ENCODE measurements at regions not wholly inside any gene's neighbourhood (a gene's known extent, or its start where the extent isn't known, plus 50 kb on each side); places are given as distances from the start of the nearest gene placed in this dataset.

DNA sequence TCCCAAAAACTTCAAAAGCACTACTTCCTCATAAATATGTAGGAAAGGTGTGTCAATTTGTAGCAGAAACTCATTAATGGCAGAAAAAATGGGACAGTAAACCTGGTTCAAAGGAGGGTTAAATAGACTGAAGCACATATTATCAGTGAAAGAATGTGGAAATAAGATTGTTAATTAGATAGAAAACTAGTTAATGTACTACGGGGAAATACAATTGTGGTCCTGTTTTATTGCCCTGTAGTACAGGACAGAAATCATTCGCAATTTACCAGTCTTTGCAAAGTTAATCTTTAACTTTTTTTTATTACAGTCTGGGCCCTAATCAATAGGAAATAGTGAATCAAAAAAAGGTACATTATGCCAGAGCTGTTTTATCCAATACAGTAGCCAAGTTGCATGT is 82.0 kb upstream of the PAK5 start:
- DNase-seq (ENCODE audit: low spot score): peak; percentile 25

DNA sequence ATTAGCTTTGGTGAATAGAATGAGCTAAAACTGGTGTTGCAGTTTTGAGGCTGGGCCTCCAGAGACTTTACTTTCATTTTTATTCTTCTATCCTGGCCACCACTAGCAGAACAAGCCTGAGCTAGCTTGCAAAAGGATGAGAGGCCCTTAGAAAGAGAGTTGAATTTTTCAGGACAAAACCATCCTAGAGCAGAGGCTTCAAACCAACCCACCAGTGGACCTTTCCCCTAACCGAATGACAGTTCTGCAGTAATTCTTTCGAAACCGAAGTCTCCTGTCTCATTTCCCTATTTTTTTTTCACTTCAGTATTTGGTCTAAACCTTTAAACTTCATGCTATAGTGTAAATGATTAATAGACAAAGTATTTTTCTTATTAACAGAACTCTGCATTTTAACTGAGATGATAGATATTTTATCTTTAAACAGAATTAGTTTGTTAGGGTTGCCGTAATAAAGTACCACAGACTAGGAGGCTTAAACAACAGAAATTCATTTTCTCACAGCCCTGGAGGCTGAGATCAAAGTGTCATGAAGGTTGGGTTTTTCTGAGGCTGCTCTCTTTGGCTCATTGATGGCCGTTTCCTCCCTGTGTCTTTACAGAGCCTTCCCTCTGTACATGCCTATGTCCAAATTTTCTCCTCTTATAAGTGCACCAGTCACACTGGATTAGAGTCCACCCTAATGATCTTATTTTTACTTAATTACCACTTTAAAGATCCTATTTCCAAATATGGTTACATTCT is 80.6 kb upstream of the PAK5 start:
- DNase-seq (ENCODE audit: low spot score): no peak

DNA sequence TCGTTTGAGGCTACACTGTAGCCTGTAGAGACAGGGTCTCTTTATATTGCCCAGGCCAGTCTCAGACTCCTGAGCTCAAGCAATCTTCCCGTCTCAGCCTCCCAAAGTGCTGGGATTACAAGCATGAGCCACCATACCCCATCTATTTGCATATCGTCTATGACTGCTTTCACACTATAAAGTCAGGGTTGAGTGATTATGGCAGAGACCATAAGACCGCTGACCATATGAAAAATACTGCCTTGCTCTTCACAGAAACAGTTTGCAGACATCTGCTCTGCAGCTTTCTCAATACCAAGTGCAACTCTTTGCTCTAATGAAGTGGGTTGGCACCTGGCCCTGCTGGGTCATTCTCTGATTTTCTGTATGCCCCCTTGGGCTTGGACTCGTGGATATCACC is 79.5 kb upstream of the PAK5 start:
- DNase-seq (ENCODE audit: low spot score): no peak

DNA sequence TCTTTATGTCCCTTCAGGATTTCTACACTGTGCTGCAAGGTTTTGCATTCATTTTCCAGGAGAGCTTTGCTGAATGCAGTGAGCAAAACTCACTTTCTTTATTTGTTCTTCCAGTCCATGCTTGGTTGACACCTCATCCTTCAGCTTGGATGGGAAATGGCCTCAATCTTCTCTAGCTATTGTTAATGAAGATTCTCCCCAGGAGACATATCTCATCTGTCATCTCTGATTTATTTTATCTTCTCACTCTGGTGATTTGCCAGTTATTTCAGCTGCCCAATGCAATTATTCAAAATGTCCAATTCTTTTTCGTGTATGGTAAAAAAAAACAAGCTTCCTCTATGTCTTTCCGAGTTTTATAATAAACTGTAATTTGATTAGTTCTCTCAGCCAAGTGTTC is 77.9 kb upstream of the PAK5 start:
- no peak for DNase-seq (ENCODE audit: low spot score)

DNA sequence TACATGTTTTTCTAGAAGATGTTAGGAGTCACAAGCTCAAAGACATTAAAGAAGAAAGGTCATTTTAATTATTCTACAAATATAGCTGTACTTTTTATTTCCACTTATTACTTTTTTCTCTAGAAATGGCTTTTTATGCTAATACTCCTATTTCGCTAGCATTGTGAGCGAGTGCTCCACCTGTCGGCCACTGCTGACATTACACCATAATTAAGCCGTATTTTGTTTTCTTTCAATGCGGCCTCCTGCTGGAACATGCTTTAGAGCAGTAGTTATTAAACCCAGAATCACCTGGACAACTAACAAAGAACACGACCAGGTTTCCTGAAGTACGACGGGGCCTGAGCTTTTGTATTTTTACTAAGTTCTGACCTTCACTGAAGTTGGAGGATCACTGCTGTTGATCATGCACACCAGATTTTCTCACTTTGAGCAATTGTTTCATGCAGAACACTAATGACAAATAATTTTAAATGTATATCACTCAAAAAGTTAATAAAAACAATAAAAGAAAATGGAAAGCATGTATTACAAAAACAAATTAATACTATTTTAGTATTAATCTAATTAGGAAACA is 74.1 kb upstream of the PAK5 start:
- peak; percentile 72 for DNase-seq (ENCODE audit: low spot score)

DNA sequence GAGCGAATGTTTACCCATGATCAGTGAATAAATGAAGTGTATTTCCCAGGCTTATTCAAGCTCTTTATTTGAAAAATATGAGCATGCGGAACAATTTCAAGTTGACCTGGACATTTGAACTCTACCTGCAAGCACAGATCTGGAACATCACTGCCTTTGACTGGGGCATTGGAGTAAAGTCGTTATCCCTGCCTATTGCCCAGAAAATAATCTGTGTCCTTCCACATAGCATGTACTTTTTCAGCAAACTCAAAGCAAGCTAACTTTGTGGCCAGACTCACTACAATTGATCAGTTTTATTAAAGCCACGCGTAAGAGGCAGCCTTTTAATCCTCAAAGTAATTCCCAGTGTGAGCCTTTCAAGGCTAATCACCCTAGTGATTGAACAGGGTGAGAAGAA is 73.4 kb upstream of the PAK5 start:
- DNase-seq (ENCODE audit: low spot score): no peak

DNA sequence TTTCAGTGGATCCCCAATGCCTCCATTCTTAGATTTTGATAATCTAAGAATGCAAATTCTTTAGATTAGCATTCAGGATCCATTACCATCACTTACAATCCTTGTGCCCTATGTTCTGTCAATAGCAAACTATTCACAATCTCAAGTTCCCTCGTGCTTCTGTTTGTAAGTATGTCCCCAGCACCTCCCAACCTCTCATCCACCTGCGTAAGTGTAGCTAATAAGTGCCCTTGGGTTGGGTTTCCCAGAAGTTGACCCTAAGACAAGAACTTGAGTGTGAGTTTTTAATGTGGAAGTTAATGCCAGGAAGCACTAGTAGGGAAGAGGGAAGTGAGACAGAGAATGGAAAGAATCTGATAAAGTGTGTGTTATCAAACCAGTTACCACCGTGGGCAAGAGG is 72.6 kb upstream of the PAK5 start:
- no peak for DNase-seq (ENCODE audit: low spot score)

DNA sequence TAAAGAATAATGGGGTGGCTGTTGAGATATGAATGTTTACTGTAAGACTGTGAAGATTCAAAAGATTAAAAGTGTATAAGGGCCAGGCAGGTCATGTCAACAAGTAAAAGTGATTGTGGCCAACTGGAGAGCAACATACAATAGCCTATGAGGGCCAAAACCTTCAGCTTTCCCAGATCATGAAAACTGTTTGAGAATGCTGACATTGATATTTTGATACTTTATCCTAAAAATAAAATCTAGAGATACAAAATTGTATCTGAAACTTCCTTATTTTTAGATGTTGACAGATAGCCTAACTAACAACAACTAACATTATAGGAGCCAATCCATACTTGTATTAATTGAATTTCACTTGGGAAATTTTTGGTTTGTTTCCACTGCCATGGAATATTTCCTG is 70.3 kb upstream of the PAK5 start:
- DNase-seq (ENCODE audit: low spot score): no peak

DNA sequence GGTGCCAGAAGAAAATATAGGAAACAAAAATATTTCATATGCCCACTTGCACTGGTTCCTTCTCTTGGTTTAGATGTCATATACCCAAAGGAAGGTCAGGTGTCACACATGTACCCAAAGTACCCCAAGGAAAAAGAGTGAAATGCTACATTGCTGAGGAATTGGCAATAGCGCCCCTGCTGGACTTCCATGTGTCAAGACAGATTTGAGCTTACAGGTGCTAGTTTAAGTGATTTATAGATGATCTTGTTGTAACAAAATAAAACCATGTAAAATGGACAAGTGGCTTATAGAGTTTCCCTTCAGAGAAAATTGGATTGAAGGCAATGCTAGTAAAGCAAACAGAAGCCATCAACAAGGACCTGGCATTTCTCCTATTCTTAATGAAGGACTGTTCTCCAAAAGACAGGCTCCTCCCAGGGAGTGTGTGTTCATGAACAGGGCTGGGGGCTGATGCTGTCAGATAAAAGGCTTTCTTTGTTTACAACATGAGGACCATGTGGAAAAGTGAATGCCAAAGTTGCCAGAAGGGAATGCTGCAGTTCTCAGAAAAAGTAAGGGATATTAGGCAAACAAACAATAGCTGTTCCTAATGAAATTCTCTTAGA is 64.3 kb upstream of the PAK5 start:
- DNase-seq (ENCODE audit: low spot score): peak; percentile 30

DNA sequence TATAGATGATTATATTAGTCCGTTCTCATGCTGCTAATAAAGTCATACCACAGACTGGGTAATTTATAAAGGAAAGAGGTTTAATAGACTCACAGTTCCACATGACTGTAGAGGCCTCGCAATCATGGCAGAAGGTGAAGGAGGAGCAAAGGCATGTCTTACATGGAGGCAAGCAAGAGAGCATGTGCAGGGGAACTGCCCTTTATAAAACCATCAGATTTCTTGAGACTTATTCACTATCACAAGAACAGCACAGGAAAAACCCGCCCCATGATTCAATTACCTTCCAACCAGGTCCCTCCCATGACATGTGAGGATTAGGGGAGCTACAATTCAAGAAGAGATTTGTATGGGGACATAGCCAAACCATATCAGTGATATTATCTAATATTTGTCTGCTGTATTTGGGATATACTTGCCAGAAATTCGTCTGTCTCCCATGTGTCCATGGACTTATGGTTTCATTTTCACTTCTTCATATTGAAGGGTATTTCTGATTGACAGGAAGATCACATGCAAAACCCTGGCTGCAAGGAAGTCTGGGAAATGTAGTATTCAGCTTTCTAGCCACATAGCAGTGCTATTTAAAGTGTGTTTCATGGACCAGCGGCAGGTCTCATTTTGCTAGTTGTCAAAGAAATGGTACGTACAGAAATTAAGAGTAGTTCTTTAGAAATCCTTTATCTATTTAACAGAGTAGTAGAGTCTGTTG is 50.5 kb upstream of the PAK5 start:
- DNase-seq (ENCODE audit: low spot score): peak; percentile 5
